H9 (cell line): ENCODE measurements at regions not wholly inside any gene's neighbourhood (a gene's known extent, or its start where the extent isn't known, plus 50 kb on each side); places are given as distances from the start of the nearest gene placed in this dataset.

Experiments
- DNase-seq: peaks from one replicate; pipeline ENCODE4 v3.0.0-alpha.2; 2017
- H2AFZ ChIP-seq: one replicate; pipeline ENCODE4 v1.6.1; 2013; ENCODE audit warnings: mild to moderate bottlenecking, low read length, control low read depth, moderate library complexity
- H2AK5ac ChIP-seq: 2 replicates; pipeline ENCODE4 v1.6.1; 2013; ENCODE audit warnings: low read length, control low read depth, mixed read lengths; ENCODE audit not compliant: insufficient read length
- H2BK120ac ChIP-seq: one replicate; pipeline ENCODE4 v1.6.1; 2013; ENCODE audit warnings: low read depth, mild to moderate bottlenecking, low read length, control low read depth, inconsistent platforms; ENCODE audit not compliant: poor library complexity, severe bottlenecking
- H2BK12ac ChIP-seq: 2 replicates; pipeline ENCODE4 v1.6.1; 2013; ENCODE audit warnings: low read length, control low read depth, mixed read lengths, low read depth; ENCODE audit not compliant: insufficient read length
- H2BK15ac ChIP-seq: 2 replicates; pipeline ENCODE4 v1.6.1; 2013; ENCODE audit warnings: low read depth, low read length, control low read depth
- H2BK20ac ChIP-seq: one replicate; pipeline ENCODE4 v1.6.1; 2013; ENCODE audit warnings: low read depth, mild to moderate bottlenecking, low read length, control low read depth, inconsistent platforms; ENCODE audit not compliant: poor library complexity, severe bottlenecking
- H2BK5ac ChIP-seq: 2 replicates; pipeline ENCODE4 v1.6.1; 2013; ENCODE audit warnings: low read length, control low read depth, mixed read lengths; ENCODE audit not compliant: insufficient read length
- H3K14ac ChIP-seq: 2 replicates; pipeline ENCODE4 v1.6.1; 2013; ENCODE audit warnings: low read length, control low read depth; ENCODE audit not compliant: insufficient read depth
- H3K18ac ChIP-seq: 2 replicates; pipeline ENCODE4 v1.6.1; 2013; ENCODE audit warnings: low read depth, mild to moderate bottlenecking, mixed read lengths, low read length, control low read depth; ENCODE audit not compliant: insufficient read length
- H3K23ac ChIP-seq: 2 replicates; pipeline ENCODE4 v1.6.1; 2013; ENCODE audit warnings: low read length, control low read depth, mixed read lengths, low read depth; ENCODE audit not compliant: insufficient read length
- H3K23me2 ChIP-seq: 2 replicates; pipeline ENCODE4 v1.6.1; 2013; ENCODE audit warnings: low read depth, mild to moderate bottlenecking, mixed read lengths, low read length, control low read depth; ENCODE audit not compliant: insufficient read length, poor library complexity, severe bottlenecking
- H3K27ac ChIP-seq: 2 replicates; pipeline ENCODE4 v1.5.1; 2013; ENCODE audit warnings: low read length, control low read depth, mixed read lengths, low read depth; ENCODE audit not compliant: insufficient read length
- H3K27me3 ChIP-seq: 2 replicates; pipeline ENCODE4 v1.6.1; 2013; ENCODE audit warnings: low read length, control low read depth, inconsistent platforms; ENCODE audit not compliant: insufficient read depth
- H3K4ac ChIP-seq: 2 replicates; pipeline ENCODE4 v1.6.1; 2013; ENCODE audit warnings: low read depth, mild to moderate bottlenecking, control low read depth, inconsistent platforms, low read length, moderate library complexity
- H3K4me1 ChIP-seq: 2 replicates; pipeline ENCODE4 v1.6.1; 2013; ENCODE audit warnings: low read length, control low read depth, inconsistent platforms; ENCODE audit not compliant: insufficient read depth
- H3K4me2 ChIP-seq: 2 replicates; pipeline ENCODE4 v1.6.1; 2013; ENCODE audit warnings: low read length, control low read depth, mixed read lengths; ENCODE audit not compliant: insufficient read length, insufficient read depth
- H3K56ac ChIP-seq: 2 replicates; pipeline ENCODE4 v1.6.1; 2013; ENCODE audit warnings: low read depth, mild to moderate bottlenecking, mixed read lengths, low read length, control low read depth; ENCODE audit not compliant: insufficient read length
- H3K79me1 ChIP-seq: 2 replicates; pipeline ENCODE4 v1.6.1; 2013; ENCODE audit warnings: low read depth, mild to moderate bottlenecking, moderate library complexity, low read length, control low read depth, inconsistent platforms; ENCODE audit not compliant: insufficient read depth, poor library complexity, severe bottlenecking
- H3K79me2 ChIP-seq: 2 replicates; pipeline ENCODE4 v1.6.1; 2013; ENCODE audit warnings: low read length, control low read depth, inconsistent platforms; ENCODE audit not compliant: insufficient read depth
- H3K9ac ChIP-seq: 2 replicates; pipeline ENCODE4 v1.6.1; 2013; ENCODE audit warnings: low read length, control low read depth, mixed read lengths; ENCODE audit not compliant: insufficient read length; ENCODE audit errors: extremely low read depth
- H3K9me3 ChIP-seq: one replicate; pipeline ENCODE4 v1.6.1; 2013; ENCODE audit warnings: low read depth, low read length, inconsistent platforms; ENCODE audit not compliant: control insufficient read depth
- H3T11ph ChIP-seq: one replicate; pipeline ENCODE4 v1.6.1; 2013; ENCODE audit warnings: mild to moderate bottlenecking, low read length, control low read depth, inconsistent platforms
- H4K20me1 ChIP-seq: one replicate; pipeline ENCODE4 v1.6.1; 2013; ENCODE audit not compliant: control insufficient read depth, insufficient read length, insufficient read depth
- H4K5ac ChIP-seq: 2 replicates; pipeline ENCODE4 v1.6.1; 2013; ENCODE audit warnings: low read depth, mild to moderate bottlenecking, mixed read lengths, low read length, control low read depth; ENCODE audit not compliant: insufficient read length
- H4K8ac ChIP-seq: replicated peaks from 2 replicates; pipeline ENCODE4 v1.6.1; 2013; ENCODE audit warnings: low read length, control low read depth, mixed read lengths, low read depth; ENCODE audit not compliant: insufficient read length
- H4K91ac ChIP-seq: 2 replicates; pipeline ENCODE4 v1.6.1; 2013; ENCODE audit warnings: low read depth, mild to moderate bottlenecking, moderate library complexity, mixed read lengths, low read length, control low read depth; ENCODE audit not compliant: insufficient read length
- H3K27ac Mint-ChIP-seq, 3 experiments: 2 replicates in 2 of 3; 3 replicates in 1 of 3; pipeline ENCODE4 v1.8.0; 2020 to 2021; ENCODE audit warnings: mixed read lengths in 3 of 3, mild to moderate bottlenecking in 1 of 3, moderate library complexity in 1 of 3
- H3K27me3 Mint-ChIP-seq: 2 replicates; pipeline ENCODE4 v1.8.0; 2021; ENCODE audit warnings: low read depth, mild to moderate bottlenecking, moderate library complexity, mixed read lengths
- H3K36me3 Mint-ChIP-seq, 3 experiments: 2 replicates in 2 of 3; 3 replicates in 1 of 3; pipeline ENCODE4 v1.8.0; 2020 to 2021; ENCODE audit warnings: low read depth in 3 of 3, mixed read lengths in 3 of 3; ENCODE audit not compliant: insufficient read depth in 1 of 3
- H3K4me1 Mint-ChIP-seq, 2 experiments: 2 replicates each; pipeline ENCODE4 v1.8.0; 2020; ENCODE audit warnings: mixed read lengths in 2 of 2
- H3K4me3 Mint-ChIP-seq, 2 experiments: 2 replicates in 1 of 2; 3 replicates in 1 of 2; pipeline ENCODE4 v1.8.0; 2020 to 2021; ENCODE audit warnings: mild to moderate bottlenecking in 2 of 2, mixed read lengths in 2 of 2, moderate library complexity in 1 of 2
- H3K9me3 Mint-ChIP-seq, 2 experiments: 2 replicates in 1 of 2; 3 replicates in 1 of 2; pipeline ENCODE4 v1.8.0; 2020; ENCODE audit warnings: mild to moderate bottlenecking in 2 of 2, mixed read lengths in 2 of 2, moderate library complexity in 1 of 2
- CTCF ChIP-seq: fragments of 200-600 bp; sonication (generic); conservative IDR thresholded peaks from 3 replicates; pipeline ENCODE4 v1.8.0; 2021; ENCODE audit warnings: antibody characterized with exemption, mild to moderate bottlenecking
- WGBS: extraction: QIAGEN DNeasy Blood & Tissue Kit; methylation state at CpG from one replicate; pipeline ENCODE4 v1.1.7; 2013; ENCODE audit warnings: missing lambda C conversion rate, low lambda C conversion rate, mixed read lengths; ENCODE audit not compliant: insufficient read length; ENCODE audit errors: extremely low coverage; 5-methylcytosine and 5-hydroxymethylcytosine counted together

GRCh38 chr15:69586721-69587120 lies 134.1 kb downstream of the RPLP1 start:
- Histone ChIP-seq H3K23ac (no peak overlapping the region), H3K14ac (no peak overlapping the region; the same call in 1 of the 2 replicates), H2AK5ac (no peak overlapping the region), H3K27ac (no peak overlapping the region), H3K4me2 (no peak overlapping the region), H4K8ac (no peak overlapping the region), H3K18ac (no peak overlapping the region), H3K9ac (no peak overlapping the region), H3K23me2 (no peaks in the 10 kb centered on the region), H2BK15ac (no peak overlapping the region), H4K20me1 (no peaks in the 10 kb centered on the region), H3K79me2 (no peaks in the 10 kb centered on the region), H3K79me1 (no peaks in the 10 kb centered on the region), H4K91ac (no peak overlapping the region), H3K4me1 (no peaks in the 10 kb centered on the region), H3K4ac (no peak overlapping the region), H3K27me3 (no peaks in the 10 kb centered on the region), H2BK12ac (no peak overlapping the region), H2BK5ac (no peak overlapping the region), H2BK20ac (no peak overlapping the region), H3T11ph (no peak overlapping the region), H3K9me3 (no peaks in the 10 kb centered on the region), H2AFZ (no peak overlapping the region), H4K5ac (no peak overlapping the region), H2BK120ac (no peak overlapping the region), H3K56ac (no peak overlapping the region)
- H3K27me3 Mint-ChIP-seq, result peaks cover 4% of the 10 kb centered on the region
- no peak overlapping the region for H3K4me3 Mint-ChIP-seq
- H3K36me3 Mint-ChIP-seq, result peaks cover 0 to 4% (median 0%) of the 10 kb centered on the region in 3 experiments; a peak in 2 of 7 replicates
- H3K9me3 Mint-ChIP-seq, result peaks cover 3% of the 10 kb centered on the region in 2 experiments; a peak in 3 of 5 replicates
- DNase-seq, result no peak
- WGBS, result no CpG with 5 or more reads among the region's 9 CpGs
- H3K27ac Mint-ChIP-seq, result no peak overlapping the region; a peak in 1 of 7 replicates
- TF ChIP-seq CTCF, result no peak
- H3K4me1 Mint-ChIP-seq, result peaks cover 3% of the 10 kb centered on the region in 2 experiments; a peak in 2 of 4 replicates
